SIG-M5 treated with dmso at 0.1 percent for 504 hours (cell line): ENCODE measurements at regions not wholly inside any gene's neighbourhood (a gene's known extent, or its start where the extent isn't known, plus 50 kb on each side); places are given as distances from the start of the nearest gene placed in this dataset.
"Not testable (repeated sequence)": the region's sequence is repeated elsewhere in the genome, so short reads cannot be mapped to it uniquely, and the experiment has no call there.

Experiments
- DNase-seq: peaks from one replicate; lab custom pipeline; 2025; ENCODE audit not compliant: unreplicated experiment; lab: John Stamatoyannopoulos, UW

DNA sequence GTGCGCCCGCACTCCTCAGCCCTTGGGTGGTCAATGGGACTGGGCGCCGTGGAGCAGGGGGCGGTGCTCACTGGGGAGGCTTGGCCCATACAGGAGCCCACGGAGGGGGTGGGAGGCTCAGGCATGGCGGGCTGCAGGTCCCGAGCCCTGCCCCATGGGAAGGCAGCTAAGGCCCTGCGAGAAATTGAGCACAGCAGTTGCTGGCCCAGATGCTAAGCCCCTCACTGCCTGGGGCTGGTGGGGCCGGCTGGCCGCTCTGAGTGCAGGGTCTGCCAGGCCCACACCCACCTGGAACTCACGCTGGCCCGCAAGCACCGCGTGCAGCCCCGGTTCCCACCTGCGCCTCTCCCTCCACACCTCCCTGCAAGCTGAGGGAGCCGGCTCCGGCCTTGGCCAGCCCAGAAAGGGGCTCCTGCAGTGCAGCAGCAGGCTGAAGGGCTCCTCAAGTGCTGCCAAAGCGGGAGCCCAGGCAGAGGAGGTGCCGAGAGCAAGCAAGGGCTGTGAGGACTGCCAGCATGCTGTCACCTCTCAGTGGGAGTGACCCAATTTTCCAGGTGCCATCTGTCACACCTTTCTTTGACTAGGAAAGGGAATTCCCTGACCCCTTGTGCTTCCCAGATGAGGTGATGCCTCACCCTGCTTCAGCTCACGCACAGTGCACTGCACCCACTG lies 642.3 kb upstream of the SYNCRIP start:
- DNase-seq: not testable (repeated sequence)

DNA sequence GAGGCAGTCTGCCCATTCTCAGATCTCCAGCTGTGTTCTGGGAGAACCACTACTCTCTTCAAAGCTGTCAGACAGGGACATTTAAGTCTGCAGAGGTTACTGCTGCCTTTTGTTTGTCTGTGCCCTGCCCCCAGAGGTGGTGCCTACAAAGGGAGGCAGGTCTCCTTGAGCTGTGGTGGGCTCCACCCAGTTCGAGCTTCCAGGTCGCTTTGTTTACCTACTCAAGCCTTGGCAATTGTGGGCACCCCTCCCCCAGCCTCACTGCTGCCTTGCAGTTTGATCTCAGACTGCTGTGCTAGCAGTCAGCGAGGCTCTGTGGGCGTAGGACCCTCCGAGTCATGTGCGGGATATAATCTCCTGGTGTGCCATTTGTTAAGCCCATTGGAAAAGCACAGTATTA lies 640.9 kb upstream of the SYNCRIP start:
- not testable (repeated sequence) for DNase-seq

DNA sequence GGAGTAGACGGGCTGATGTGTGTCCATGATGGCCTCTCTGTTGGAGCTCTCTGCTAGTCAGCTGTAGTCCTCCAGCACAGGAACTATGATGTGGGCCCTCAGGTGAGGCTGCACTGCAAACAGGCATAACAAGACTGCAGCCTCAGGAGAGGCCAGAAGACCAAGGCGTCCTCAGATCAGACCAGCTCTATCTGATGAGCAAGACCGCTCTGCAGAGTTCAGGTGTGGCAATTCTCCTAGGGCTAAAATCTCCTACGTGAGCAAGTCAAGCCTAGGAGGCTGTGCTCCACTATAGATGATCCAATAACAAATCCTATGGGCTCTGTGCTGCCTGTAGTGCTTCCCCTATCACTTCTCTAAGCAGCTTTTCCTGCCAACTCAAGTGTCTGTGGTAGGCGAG lies 633.4 kb upstream of the SYNCRIP start:
- no peak for DNase-seq

DNA sequence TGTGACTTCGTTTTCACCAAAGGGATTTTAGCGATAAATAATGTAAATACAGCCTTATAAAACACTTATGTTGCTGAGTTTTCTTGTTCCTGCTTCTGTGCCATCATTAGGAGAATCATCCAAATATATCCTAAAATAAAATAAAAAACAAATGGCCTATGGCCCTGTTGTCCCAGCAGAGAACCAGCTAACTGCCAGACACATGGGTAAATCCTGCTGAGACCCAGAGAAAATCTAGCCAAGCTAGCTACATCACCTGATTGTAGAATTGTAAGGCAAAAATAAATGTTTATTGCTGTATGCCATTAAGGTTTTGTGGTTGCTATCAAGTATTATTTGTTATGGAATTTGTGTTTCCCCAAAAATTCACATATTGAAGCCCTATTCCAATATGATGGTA lies 631.2 kb upstream of the SYNCRIP start:
- no peak for DNase-seq

DNA sequence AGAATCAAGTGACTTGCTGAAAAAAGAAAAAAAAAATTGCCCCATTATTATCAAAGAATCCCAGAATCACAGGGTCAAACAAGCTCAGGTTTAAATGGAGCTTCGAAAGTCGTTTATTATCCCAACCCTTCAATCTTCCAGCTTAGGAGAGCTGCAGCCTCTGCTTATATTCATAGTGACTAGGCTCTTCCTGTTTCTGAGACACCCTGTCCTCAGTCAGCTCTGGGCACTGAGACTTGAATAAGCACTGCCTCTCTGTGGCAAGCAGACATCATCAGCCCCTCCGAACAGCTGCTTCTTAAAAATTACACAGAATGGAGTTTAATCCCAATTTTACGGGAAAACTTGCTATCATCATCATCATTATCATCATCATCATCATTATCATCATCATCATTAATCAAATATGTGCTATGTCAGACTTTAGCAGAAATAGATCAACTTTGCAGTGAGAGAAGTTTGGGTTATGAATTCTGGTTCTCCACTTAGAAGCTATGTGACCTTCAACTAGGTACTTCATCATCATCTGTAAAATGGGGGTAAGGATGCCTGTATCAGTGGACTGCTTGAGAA lies 614.0 kb upstream of the SYNCRIP start:
- DNase-seq: no peak

DNA sequence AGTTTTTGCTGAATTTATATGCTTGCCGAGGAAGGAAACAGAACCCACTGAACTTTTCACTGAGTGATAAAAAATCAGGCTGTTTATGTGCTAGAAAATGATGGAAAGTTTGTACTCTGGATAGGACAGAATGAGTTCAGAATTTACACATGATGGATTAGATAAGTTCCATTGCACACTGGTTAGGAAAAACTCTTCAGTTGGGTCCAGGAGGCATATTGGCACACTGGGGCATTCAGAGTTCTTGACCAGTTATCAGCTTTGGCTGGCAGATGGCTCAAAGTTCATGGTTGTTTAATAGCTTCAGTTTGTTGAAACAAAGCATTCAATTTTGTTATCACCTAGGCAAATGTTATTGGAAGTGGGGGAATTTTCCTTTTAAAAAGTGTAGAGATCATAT lies 613.3 kb upstream of the SYNCRIP start:
- no peak for DNase-seq

DNA sequence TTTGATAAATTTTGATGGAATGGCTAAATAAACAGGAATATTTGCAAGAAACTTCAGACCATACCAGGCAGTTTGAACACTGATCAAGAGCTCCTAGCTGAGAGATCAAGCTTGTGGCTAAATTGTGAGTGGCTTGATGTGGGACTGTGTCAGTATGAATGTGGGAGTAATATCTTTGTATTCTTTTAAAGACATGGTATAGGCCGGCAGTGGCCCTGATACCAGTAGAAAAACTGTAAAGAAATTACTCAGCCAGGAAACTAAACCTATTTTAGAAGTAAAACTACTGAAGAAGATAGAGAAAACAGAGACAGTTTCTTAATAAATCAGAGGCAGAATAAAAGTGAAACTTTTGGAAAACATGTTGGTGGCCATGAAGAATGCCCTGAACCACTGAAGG lies 608.4 kb upstream of the SYNCRIP start:
- no peak for DNase-seq

DNA sequence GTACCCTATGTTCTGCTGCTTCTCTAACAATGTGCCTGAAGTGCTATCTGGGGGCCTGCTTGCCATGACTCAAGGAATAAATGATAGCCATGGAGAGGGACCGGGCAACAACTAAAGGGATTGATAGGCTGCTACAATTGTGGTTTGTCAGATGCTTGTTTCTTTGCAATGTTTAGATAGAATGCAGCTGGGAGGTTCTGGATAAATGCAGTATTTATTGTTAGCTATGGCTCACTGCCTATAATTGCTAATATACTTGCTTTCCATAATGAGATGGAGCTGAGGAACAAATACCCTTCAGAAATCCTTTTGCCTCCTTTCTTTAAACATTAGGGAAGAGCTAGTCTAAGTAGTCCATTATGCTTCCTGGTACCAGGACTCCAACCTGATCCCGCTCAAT lies 575.2 kb upstream of the SYNCRIP start:
- DNase-seq: no peak

DNA sequence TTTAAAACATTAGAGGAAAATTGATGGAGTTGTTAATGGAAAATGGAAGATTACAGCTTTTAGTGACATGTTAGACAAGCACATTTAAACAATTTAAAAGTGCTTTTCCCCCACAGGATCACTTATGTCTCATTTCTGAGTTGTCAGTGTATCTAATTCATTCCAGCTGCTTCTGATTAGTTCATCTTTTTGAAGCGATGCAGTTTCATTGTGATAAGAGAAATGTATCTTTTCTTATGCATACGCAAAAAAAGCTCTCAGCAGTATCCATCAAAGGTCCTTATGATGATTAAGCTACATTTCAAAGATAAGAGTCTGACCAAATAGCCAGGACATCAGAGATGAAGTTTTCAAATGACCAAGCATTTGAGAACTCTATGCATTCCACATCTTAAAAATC lies 572.6 kb upstream of the SYNCRIP start:
- no peak for DNase-seq

DNA sequence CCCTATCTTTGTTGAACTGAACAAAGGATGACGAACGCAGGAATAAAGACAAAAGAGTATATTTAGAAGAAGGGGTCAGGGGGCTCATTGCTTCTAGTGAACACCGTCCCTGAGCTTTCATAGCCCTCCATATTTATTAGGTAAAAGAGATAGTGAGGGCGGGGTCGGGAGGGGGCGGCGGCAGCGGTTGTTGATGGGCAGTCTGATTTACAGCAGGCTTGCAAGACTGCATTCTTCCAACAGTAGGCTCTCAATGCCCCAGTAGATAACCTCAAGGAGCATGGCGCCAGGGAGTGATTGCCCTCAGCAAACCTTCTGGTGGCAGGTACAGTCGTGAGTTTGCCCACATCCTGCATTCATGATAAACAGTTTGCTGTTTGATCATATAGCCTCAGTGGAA lies 563.3 kb upstream of the SYNCRIP start:
- DNase-seq: no peak

DNA sequence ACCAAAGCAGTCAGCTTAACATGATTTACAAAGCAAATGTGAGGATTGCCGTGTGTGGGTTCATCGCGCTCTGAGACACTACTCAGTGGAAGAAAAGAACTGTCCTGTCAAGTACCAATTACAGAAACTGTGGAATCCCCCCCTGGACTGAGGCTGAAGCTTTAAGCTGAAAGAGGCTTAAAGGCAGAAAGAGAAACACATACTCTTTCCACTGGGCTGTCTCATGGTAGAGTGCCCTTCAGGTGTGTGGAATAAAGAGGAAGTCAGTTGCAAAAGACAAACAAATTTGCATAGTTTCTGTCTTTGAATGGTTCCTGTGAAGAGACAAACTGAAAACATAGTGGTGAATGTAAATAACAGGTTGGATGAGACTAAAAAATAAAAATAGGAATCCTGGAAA lies 560.4 kb upstream of the SYNCRIP start:
- no peak for DNase-seq

DNA sequence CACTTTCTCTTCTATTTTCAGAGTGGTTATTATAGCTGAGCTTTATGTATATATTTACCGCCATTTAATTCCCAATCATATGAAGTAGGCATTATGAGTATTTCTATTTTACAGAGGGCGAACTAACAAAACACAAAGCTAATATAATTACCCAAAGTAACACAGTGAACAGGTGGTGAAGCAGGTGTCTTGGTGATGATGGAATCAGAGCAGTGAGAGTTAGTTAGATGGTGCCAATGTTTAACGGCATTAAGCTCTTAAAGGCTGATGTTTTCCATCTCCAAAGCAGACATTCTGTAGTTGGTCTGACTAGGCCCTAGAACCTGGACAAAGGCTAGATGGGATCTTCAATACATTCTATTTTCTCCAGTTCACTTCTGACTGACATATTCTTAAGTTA lies 551.1 kb upstream of the SYNCRIP start:
- DNase-seq: no peak

DNA sequence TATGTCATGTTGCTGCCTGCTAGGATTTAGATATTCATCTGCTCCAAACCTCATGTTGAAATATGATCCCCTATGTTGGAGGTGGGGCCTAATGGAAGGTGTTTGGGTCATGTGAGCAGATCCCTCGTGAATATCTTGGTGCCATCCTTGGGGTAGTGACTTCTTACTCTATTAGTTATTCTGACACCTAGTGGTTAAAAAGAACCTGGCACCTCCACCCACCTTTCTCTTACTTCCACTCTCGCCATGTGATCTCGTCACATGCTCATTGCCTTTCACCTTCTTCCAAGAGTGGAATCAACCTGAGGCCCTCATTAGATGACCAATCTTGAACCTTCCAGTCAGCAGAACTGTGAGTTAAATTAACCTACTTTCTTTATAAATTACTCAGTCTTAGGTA lies 549.4 kb upstream of the SYNCRIP start:
- DNase-seq: no peak

DNA sequence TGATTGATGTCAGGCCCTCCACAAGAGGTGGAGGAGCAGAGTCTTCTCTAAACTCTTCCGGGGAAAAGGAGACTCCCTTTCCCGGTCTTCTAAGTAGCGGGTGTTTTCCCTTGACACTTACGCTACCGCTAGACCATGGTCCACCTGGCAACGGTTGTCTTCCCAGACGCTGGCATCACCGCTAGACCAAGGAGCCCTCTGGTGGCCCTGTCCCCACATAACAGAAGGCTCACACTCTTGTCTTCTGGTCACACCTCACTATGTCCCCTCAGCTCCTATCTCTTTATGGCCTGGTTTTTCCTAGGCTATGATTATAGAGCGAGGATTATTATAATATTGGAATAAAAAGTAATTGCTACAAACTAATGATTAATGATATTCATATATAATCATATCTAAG lies 532.5 kb upstream of the SYNCRIP start:
- not testable (repeated sequence) for DNase-seq

DNA sequence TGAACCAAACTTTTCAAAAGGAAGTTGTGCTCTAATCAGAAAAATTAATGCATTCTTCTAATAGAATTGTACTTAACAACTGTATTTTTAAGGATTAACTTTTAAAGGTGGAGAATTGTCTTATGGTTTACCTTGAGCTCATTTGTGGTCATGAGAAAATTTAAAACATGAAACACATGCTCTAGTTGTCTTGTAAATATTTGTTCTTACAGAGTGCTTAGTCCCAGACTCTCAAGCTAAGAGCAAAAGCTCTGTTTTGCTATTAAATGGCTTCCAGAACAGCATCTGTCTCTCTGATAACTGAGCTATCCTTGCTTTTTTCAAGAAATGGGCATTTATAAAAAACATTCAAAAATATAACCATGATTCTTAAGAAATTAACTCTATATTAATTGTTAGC lies 512.2 kb upstream of the SYNCRIP start:
- no peak for DNase-seq

DNA sequence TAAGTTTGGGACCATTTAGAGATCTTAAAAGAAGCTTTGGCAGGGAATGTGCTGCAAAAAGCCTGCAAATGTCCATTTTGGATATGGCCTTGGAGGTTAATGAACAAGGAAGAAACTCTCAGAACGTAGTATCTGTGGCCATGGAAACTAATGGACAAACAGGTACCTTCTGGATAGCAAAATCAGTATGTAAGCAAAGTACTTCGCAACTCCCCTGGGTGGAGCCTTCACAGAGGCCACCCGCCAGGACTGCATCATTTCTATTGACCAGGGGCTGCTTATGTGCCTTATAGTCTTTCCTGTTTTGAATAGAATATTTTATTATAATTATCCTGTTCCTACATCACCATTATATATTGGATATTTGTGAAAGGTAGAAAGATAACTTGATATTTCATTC lies 510.8 kb upstream of the SYNCRIP start:
- DNase-seq: no peak

DNA sequence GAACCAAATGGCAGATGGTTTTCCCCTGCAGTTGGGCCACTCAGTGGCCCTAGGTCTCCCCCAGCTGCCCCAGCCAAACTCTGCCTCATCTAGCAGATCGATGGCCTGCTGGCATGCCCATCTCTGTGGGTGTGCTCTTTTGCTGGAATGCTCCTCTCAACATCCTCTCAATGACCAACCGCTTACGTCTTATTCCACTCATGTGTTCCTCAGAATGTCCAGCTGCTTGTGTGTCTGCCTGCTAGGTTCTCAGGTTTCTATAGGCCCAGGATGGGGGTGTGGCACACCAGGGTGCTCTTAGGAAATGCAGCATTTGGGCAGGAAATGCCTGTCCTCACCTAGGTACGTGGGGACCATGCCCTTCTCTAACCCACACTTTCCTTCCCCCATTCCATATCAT lies 509.9 kb upstream of the SYNCRIP start:
- DNase-seq: no peak

DNA sequence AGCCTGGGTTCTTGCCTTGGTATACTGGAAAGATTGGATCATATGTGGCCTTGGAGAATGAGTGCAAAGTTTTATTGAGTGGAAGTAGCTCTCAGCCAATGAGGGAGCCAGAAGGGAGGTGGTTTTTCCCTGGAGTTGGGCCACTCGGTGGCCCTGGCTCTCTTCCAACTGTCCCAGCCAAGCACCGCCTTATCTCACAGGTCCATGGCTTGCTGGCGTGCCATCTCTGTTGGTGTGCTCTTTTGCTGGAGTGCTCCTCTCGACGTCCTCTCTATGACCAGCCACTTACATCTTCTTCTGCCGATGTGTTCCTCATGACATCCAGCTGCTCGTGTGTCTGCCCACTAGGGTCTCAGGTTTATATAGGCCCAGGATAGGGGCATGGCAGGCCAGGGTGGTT lies 505.9 kb upstream of the SYNCRIP start:
- no peak for DNase-seq

DNA sequence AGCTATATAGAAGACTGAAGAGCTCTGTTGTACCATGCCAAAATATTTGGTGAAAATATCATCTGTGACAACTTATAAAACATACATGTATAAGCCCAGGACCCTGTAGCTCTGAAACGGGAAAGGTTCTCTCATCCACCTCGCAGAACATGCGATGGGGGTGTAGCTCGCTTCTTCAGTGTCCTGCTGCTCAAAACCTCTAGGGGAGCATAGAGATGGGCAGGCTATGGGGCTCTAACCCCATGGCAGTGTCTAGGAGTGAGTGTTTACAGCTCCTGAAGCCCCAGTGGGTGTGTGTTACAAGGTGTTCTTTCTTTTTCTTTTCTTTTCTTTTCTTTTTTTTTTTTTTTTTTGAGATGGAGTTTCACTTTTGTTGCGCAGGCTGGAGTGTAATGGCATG lies 505.2 kb upstream of the SYNCRIP start:
- DNase-seq: no peak

DNA sequence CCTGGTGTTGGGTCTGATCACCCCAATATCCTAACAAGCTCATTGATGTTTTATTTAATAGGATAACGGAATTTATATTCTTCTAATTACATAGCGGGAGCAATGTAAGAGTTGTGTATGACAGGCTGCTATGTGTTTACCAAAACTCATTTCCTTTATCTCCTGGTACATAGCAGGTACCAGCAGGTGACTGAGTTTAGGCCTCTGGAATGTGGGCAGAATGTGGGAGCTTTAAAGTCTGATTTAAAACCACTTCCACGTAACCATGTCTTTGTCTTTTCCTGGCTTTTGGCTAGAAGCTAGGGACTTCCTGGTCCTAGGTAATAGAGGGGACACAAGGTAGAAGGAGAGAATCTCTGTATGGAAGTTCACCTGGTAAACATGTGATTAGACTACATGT lies 504.6 kb upstream of the SYNCRIP start:
- no peak for DNase-seq

DNA sequence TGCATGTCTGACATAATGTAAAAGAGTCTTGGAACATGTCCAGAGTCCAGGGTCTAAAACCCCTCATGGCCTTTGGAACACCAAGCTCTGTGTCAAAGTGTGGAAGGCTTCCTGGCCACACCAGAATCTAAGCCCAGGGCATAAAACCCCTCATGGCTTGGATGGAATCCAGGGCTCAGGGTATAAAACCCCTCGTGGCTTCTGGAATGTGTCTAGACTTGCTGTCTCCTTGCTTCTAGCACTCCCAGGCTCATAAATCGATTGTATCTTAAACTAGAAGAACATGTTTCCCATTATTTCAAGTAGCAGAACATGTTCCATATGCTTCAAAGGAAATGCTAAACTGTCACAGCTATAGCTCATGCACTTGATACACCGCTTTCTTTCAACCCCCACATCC lies 504.1 kb upstream of the SYNCRIP start:
- not testable (repeated sequence) for DNase-seq

DNA sequence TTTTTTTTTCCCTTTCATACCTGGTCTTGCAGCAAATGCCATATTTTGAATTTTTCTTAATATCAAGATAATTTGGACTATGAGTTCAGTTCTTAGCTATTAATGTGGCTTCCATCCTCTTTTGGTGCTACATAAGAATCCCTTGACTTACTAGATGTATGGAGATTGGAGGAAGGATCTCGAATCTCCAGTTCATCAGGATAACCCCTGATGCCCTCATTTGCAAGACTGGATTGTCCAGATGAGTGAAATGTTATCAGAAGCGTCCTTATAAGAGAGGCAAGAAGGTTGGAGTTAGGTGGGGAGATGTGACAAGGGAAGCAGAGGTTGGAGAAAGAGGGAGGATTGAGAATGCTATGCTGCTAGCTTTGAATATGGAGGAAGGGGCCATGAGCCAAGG lies 499.6 kb upstream of the SYNCRIP start:
- no peak for DNase-seq

DNA sequence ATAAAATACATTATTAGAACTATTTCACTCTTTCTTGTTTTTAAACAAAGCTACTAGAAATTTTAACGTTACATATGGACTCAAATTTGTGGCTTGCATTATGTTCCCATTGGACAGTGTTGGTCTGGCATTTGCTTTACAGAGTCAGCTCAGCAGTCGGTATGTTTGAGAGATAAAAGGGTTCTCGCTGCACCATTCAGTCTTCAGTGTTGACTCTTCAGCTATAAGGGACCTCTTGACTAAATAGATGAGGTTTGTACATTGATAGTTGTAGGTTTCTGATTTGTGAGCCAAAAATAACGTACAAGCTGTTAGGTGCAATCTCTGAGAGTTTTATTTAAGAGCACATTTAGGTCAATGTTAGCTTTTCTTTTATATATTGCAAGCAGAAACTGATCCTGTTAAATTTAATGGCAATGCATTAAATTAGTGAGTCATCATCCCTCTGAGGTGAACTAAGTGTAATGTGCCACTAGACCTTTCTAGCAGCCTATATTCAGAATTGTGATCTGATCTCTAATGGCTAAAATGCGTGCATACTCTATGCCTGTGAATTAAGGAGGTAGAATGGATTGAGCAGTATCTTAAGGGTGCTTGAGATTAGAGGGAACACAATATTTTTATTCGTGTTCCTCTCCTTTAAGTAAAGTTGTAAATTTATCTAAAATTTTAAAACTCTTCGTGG lies 485.6 kb upstream of the SYNCRIP start:
- DNase-seq: no peak
